Neural crest cell (in vitro differentiated cells): ENCODE measurements at regions not wholly inside any gene's neighbourhood (a gene's known extent, or its start where the extent isn't known, plus 50 kb on each side); places are given as distances from the start of the nearest gene placed in this dataset.

Source experiments
- DNase-seq: peaks from one replicate; pipeline ENCODE4 v3.0.0; 2021; ENCODE audit warnings: low read depth, mixed read lengths, low spot score
- H3K27ac Mint-ChIP-seq: one replicate; pipeline ENCODE4 v1.8.0; 2021; ENCODE audit warnings: mild to moderate bottlenecking, mixed read lengths; ENCODE audit not compliant: unreplicated experiment
- H3K27me3 Mint-ChIP-seq: 2 replicates; pipeline ENCODE4 v1.8.0; 2021; ENCODE audit warnings: low read depth, mild to moderate bottlenecking, mixed read lengths
- H3K36me3 Mint-ChIP-seq: 2 replicates; pipeline ENCODE4 v1.8.0; 2021; ENCODE audit warnings: low read depth, mild to moderate bottlenecking, mixed read lengths
- H3K4me1 Mint-ChIP-seq: 2 replicates; pipeline ENCODE4 v1.8.0; 2021; ENCODE audit warnings: mixed read lengths
- H3K4me3 Mint-ChIP-seq: one replicate; pipeline ENCODE4 v1.8.0; 2021; ENCODE audit warnings: mild to moderate bottlenecking, mixed read lengths
- H3K9me3 Mint-ChIP-seq: 2 replicates; pipeline ENCODE4 v1.8.0; 2021; ENCODE audit warnings: mixed read lengths
- CTCF ChIP-seq: fragments of 200-600 bp; sonication (generic); conservative IDR thresholded peaks from 2 replicates; pipeline ENCODE4 v1.5.0; 2021; ENCODE audit warnings: antibody characterized with exemption, mild to moderate bottlenecking

DNA sequence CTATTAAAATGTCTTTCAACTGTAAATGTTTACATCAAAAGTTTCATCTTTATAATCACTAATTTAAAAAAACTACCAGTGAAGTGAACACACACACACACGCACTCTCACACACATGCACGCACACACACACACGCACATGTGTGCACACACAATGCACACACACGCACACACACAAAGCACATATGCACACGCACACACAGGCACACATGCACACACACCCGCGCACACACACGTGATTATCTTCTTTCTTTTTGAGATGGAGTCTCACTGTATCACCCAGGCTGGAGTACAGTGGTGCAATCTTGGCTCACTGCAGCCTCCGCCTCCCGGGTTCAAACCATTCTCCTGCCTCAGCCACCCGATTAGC is 80.0 kb upstream of the FRMD1 start:
- Mint-ChIP-seq H3K27ac (no peak overlapping the region), H3K4me1 (peaks cover 57% of the 10 kb centered on the region), H3K4me3 (no peak overlapping the region), H3K36me3 (no peaks in the 10 kb centered on the region), H3K9me3 (no peaks in the 10 kb centered on the region), H3K27me3 (peaks cover 14% of the 10 kb centered on the region)
- no peak for DNase-seq
- TF ChIP-seq CTCF = no peak

DNA sequence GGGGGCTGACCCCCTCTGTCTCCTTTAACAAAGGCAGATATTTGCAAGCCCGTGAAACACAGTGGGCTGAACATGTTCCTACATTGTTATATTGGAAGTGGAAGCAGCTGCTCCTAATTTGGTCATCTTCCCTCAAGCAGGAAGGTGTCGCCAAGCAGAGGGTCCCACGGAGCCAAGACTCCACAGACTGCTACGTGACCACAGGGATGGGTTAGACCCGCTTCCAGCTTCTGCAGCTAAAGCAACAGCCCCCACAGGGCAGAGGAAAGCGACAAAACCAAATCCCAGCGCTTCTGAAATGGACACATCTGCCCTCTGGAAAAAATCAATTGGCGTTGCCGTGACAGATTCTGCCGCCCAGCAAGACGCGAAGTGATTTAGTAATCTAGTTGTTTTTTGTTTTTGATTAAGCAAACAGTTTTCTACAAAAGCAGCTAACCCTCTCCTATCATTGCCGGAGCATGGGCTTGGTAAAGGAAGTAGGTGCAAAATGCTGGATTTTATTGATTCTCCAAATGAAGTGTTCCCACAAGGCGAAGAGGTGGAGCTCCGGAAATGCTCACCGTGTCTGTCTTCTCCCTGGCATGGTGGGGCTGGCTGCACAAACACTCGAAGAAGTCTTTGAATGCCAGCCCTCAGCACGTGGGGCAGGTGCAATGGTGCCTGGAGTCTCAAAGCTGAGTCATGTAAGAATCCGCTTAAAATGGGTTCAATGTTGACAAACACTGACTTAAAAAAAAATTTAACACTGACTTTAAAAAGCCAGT is 79.4 kb upstream of the FRMD1 start:
- TF ChIP-seq CTCF = no peak
- Mint-ChIP-seq H3K9me3 (no peaks in the 10 kb centered on the region), H3K27ac (no peak overlapping the region), H3K4me3 (no peak overlapping the region), H3K27me3 (peaks cover 14% of the 10 kb centered on the region), H3K36me3 (no peaks in the 10 kb centered on the region), H3K4me1 (peaks cover 56% of the 10 kb centered on the region)
- DNase-seq = no peak

DNA sequence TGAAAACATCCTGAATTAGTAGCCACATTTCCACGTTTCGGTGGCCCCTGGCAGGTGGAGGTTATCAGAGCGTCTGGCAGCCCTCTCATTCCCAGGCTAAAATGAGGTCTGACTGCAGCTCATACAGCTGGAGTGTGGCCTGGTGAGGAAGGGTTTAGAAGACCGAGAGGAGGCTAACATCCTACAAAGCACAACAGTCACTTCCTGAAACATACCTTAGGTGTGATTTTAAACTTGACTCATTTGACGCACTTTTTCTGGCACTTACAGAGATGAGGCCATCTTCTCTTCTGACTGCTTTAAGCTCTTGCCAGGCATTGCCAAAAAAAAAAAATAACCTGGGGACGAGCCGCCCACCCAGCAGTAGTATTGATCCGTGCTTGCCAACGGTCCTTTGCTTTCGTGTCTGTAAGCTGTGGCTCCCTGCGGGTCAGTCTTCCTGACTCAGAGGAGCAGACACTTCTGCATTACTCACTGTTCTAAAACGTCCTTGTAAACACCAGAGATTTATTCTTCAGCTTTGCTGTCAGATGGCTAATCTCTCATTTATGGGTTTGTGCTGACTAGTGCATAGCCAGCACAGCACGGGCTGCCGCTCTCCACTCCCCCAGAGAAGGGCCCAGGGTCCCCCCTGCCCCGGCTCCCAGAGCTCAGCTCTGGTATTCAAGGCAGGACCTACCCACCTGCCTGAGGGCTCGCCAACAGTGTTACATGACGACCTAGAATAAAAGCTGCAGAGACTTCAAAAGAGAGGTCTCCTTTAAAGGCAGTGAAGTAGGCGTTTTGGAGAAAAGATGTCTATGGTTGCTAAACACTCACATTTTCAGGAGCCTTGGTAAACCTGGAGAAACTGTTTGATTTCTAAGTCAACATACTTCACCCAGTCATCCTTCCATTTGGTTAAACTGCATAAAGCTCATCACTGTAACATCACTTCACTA is 78.5 kb upstream of the FRMD1 start:
- Mint-ChIP-seq H3K27ac (no peak overlapping the region), H3K4me3 (no peak overlapping the region)

DNA sequence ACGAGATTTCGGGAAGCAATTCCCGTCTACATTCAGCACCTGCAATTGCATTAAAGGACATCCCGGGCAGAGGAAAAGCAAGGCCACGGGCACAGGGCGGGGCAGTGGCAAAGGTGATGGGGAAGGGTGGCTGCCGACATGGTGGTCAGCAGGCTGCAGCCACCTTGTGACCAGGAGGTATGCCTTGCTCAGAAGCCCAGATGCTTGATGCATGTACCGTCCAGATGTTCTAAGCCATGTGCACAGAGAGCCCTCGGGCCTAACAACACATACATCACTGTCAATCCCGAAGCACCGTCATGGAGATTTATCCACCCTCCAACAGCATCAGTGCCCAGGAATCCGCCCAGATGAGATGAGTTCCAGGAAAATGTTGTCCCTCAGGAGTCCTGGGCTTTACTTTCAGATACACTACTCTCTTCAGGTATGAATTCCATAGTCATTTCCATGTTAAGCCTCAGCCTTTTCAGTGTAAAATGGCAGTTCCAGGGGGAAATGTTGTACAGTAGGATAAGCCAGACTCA is 77.8 kb upstream of the FRMD1 start:
- H3K9me3 Mint-ChIP-seq = no peaks in the 10 kb centered on the region
- DNase-seq = no peak
- no peak overlapping the region for H3K27ac Mint-ChIP-seq
- no peak for TF ChIP-seq CTCF
- peaks cover 14% of the 10 kb centered on the region for H3K27me3 Mint-ChIP-seq
- no peaks in the 10 kb centered on the region for H3K36me3 Mint-ChIP-seq
- H3K4me1 Mint-ChIP-seq = peaks cover 59% of the 10 kb centered on the region
- no peak overlapping the region for H3K4me3 Mint-ChIP-seq

More for the DNA sequence above, 78.5 kb upstream of the FRMD1 start:
- H3K27me3 Mint-ChIP-seq = peaks cover 14% of the 10 kb centered on the region
- H3K36me3 Mint-ChIP-seq = no peaks in the 10 kb centered on the region
- H3K9me3 Mint-ChIP-seq = no peaks in the 10 kb centered on the region
- H3K4me1 Mint-ChIP-seq = peaks cover 59% of the 10 kb centered on the region
- TF ChIP-seq CTCF = no peak
- no peak for DNase-seq

DNA sequence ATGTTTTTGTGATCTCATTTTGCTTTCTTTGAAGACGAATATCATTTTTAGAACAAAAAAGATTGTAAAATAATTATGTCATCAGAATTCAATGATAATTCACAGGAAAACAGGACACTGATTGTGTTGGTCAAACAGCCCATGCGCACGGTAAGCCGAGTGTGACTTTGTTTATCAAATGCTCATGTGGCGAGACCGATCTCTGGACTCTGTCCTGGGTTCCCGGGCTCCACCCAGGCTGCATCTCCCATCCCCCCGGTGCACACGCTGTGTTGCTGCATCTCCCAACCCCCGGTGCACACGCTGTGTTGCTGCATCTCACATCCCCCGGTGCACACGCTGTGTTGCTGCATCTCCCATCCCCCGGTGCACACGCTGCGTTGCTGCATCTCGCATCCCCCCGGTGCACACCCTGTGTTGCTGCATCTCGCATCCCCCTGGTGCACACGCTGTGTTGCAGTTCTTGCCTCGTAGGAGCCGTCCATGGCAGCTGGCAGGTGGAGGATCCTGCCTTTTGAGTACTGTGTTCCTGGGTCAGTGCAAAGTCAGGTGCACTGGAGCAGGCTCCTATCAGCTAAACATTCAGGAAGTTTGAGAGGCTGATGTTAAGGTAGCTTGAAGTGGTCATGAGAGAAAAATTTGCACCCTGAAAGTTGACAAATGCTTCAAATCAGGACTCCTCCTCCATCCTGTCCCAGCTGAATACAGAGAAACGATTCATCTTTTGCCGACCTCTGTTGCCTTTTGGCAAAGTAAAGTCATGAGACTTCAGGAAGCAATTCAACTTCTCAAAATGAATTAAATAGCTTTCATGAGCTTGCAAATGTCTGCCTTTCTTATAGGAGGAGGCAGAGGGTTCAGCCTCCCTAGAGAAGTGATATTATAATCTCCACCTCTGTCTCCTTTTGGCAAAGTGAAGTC is 77.1 kb upstream of the FRMD1 start:
- Mint-ChIP-seq H3K9me3 (no peaks in the 10 kb centered on the region), H3K27ac (peak overlapping the region; percentile 48), H3K4me1 (peaks cover 59% of the 10 kb centered on the region), H3K36me3 (no peaks in the 10 kb centered on the region), H3K4me3 (no peak overlapping the region), H3K27me3 (peaks cover 14% of the 10 kb centered on the region)
- DNase-seq = no peak
- no peak for TF ChIP-seq CTCF
